ENCODE measurements at regions not wholly inside any gene's neighbourhood (a gene's known extent, or its start where the extent isn't known, plus 50 kb on each side); places are given as distances from the start of the nearest gene placed in this dataset.

DNA sequence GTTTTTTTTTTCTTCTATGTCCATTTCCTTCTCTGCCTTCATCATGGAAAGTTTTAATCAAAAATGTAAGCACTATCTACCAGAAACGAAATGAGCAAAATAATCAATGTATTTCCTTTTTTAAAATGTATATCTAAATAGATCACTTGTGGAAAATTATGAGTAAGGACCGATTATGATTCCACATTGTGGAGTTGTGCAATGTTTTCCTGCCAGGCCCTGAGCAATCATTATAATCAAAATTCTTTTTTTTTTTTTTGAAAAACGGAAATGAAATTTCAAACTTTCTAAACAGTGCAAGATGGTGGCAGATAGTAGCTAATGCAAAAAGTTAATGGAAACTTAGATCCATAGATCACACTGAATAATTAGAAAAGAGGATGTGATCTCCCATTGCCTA lies 1074.6 kb upstream of the TMEM132C start:
- Histone ChIP-seq H4K20me1 (ENCODE audit: insufficient read depth) (no peaks in the 10 kb centered on the region), H3K9me2 (ENCODE audit: insufficient read depth, low read length) (no peaks in the 10 kb centered on the region), H3K36me3 (ENCODE audit: insufficient read depth, low read length) (no peaks in the 10 kb centered on the region), H3K4me3 (ENCODE audit: low read length) (no peak overlapping the region), H3K79me2 (replicated peaks; ENCODE audit: insufficient read depth, low read length) (no peaks in the 10 kb centered on the region), H2AFZ (ENCODE audit: low read depth, low read length) (no peak overlapping the region), H3K4me2 (ENCODE audit: low read length) (no peak overlapping the region), H3F3A (ENCODE audit: insufficient read depth, low read length, poor library complexity, severe bottlenecking) (peaks cover 5% of the 10 kb centered on the region), H3K27ac (ENCODE audit: low read length) (no peak overlapping the region), H3K9me3 (ENCODE audit: low read length) (no peaks in the 10 kb centered on the region), H3K9ac (ENCODE audit: low read length) (no peak overlapping the region), H3K27me3 (ENCODE audit: insufficient read depth, low read depth, low read length) (no peaks in the 10 kb centered on the region)
- TF ChIP-seq TAF1 (IDR thresholded peaks at IDR 0.05; ENCODE audit: low read depth), result no peak
- TF ChIP-seq CTCF (IDR thresholded peaks at IDR 0.05; ENCODE audit: poor library complexity, severe bottlenecking), result no peak
- TF ChIP-seq EZH2 (IDR thresholded peaks at IDR 0.05; ENCODE audit: borderline replicate concordance, insufficient read depth, low read length, poor library complexity, severe bottlenecking), result no peak
- TF ChIP-seq RAD21 (conservative IDR thresholded peaks at IDR 0.05), result no peak

GRCh38 chr12:127193341-127193740 lies 1073.6 kb upstream of the TMEM132C start:
- Histone ChIP-seq H3K27me3 (ENCODE audit: insufficient read depth, low read depth, low read length) (no peaks in the 10 kb centered on the region), H3K4me3 (ENCODE audit: low read length) (no peak overlapping the region), H3K9me2 (ENCODE audit: insufficient read depth, low read length) (no peaks in the 10 kb centered on the region), H3K36me3 (ENCODE audit: insufficient read depth, low read length) (no peaks in the 10 kb centered on the region), H3K27ac (ENCODE audit: low read length) (no peak overlapping the region), H3K4me2 (ENCODE audit: low read length) (no peak overlapping the region), H2AFZ (ENCODE audit: low read depth, low read length) (no peak overlapping the region), H4K20me1 (ENCODE audit: insufficient read depth) (no peaks in the 10 kb centered on the region), H3K9ac (ENCODE audit: low read length) (no peak overlapping the region), H3K79me2 (replicated peaks; ENCODE audit: insufficient read depth, low read length) (no peaks in the 10 kb centered on the region), H3F3A (ENCODE audit: insufficient read depth, low read length, poor library complexity, severe bottlenecking) (peaks cover 5% of the 10 kb centered on the region), H3K9me3 (ENCODE audit: low read length) (no peaks in the 10 kb centered on the region)
- TF ChIP-seq CTCF (IDR thresholded peaks at IDR 0.05; ENCODE audit: poor library complexity, severe bottlenecking), result no peak
- no peak for TF ChIP-seq MXI1 (conservative IDR thresholded peaks at IDR 0.05; ENCODE audit: poor library complexity, severe bottlenecking)
- TF ChIP-seq SMC3 (conservative IDR thresholded peaks at IDR 0.05; ENCODE audit: poor library complexity), result no peak
- TF ChIP-seq TAF1 (IDR thresholded peaks at IDR 0.05; ENCODE audit: low read depth), result no peak
- TF ChIP-seq POLR2AphosphoS5 (IDR thresholded peaks at IDR 0.05), result no peak
- TF ChIP-seq RAD21 (conservative IDR thresholded peaks at IDR 0.05), result no peak
- TF ChIP-seq, protein P1, sequence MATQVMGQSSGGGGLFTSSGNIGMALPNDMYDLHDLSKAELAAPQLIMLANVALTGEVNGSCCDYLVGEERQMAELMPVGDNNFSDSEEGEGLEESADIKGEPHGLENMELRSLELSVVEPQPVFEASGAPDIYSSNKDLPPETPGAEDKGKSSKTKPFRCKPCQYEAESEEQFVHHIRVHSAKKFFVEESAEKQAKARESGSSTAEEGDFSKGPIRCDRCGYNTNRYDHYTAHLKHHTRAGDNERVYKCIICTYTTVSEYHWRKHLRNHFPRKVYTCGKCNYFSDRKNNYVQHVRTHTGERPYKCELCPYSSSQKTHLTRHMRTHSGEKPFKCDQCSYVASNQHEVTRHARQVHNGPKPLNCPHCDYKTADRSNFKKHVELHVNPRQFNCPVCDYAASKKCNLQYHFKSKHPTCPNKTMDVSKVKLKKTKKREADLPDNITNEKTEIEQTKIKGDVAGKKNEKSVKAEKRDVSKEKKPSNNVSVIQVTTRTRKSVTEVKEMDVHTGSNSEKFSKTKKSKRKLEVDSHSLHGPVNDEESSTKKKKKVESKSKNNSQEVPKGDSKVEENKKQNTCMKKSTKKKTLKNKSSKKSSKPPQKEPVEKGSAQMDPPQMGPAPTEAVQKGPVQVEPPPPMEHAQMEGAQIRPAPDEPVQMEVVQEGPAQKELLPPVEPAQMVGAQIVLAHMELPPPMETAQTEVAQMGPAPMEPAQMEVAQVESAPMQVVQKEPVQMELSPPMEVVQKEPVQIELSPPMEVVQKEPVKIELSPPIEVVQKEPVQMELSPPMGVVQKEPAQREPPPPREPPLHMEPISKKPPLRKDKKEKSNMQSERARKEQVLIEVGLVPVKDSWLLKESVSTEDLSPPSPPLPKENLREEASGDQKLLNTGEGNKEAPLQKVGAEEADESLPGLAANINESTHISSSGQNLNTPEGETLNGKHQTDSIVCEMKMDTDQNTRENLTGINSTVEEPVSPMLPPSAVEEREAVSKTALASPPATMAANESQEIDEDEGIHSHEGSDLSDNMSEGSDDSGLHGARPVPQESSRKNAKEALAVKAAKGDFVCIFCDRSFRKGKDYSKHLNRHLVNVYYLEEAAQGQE (IDR thresholded peaks at IDR 0.05; ENCODE audit: borderline replicate concordance), result no peak
- no peak for TF ChIP-seq EZH2 (IDR thresholded peaks at IDR 0.05; ENCODE audit: borderline replicate concordance, insufficient read depth, low read length, poor library complexity, severe bottlenecking)
- no peak for TF ChIP-seq EP300 (conservative IDR thresholded peaks at IDR 0.05; ENCODE audit: poor library complexity, severe bottlenecking)
